ENCODE measurements at regions not wholly inside any gene's neighbourhood (a gene's known extent, or its start where the extent isn't known, plus 50 kb on each side); places are given as distances from the start of the nearest gene placed in this dataset.

DNA sequence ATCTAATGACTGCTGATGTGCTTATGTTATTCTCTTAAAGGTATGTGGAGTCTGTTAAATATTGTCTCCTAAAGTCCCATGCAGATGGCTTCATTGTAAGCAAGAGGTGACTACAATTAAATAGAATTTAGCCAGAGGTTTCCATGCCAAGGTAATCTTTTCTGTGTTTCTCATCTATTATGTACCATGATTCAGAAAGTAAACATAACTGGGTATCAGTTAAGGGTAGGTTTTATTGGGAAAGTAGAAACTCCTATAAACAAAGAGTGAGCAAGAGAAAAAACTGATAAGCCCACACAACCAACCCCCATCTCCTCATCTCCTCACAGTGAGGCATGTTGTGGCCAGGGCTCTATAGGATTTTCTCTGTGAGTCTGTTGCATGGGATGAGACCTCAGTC, 611.7 kb downstream of the SNAPC1 start:
- H3K4me1 ChIP-seq = no peaks in the 10 kb centered on the region
- no peak for ATAC-seq
- H3K4me3 ChIP-seq = no peak overlapping the region
- DNase-seq = no peak
- no peak for FAIRE-seq
- H3K9me3 ChIP-seq = no peaks in the 10 kb centered on the region
- peaks cover 0 to 3% (median 0%) of the 10 kb centered on the region in 4 donors for H3K27me3 ChIP-seq
- no peak overlapping the region for H3K27ac ChIP-seq
- intact Hi-C loops (cut with DNase I) = no loop called here
- TF ChIP-seq, protein P1, sequence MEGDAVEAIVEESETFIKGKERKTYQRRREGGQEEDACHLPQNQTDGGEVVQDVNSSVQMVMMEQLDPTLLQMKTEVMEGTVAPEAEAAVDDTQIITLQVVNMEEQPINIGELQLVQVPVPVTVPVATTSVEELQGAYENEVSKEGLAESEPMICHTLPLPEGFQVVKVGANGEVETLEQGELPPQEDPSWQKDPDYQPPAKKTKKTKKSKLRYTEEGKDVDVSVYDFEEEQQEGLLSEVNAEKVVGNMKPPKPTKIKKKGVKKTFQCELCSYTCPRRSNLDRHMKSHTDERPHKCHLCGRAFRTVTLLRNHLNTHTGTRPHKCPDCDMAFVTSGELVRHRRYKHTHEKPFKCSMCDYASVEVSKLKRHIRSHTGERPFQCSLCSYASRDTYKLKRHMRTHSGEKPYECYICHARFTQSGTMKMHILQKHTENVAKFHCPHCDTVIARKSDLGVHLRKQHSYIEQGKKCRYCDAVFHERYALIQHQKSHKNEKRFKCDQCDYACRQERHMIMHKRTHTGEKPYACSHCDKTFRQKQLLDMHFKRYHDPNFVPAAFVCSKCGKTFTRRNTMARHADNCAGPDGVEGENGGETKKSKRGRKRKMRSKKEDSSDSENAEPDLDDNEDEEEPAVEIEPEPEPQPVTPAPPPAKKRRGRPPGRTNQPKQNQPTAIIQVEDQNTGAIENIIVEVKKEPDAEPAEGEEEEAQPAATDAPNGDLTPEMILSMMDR (IDR thresholded peaks at IDR 0.05) = no peak
- H3K36me3 ChIP-seq = no peaks in the 10 kb centered on the region

DNA sequence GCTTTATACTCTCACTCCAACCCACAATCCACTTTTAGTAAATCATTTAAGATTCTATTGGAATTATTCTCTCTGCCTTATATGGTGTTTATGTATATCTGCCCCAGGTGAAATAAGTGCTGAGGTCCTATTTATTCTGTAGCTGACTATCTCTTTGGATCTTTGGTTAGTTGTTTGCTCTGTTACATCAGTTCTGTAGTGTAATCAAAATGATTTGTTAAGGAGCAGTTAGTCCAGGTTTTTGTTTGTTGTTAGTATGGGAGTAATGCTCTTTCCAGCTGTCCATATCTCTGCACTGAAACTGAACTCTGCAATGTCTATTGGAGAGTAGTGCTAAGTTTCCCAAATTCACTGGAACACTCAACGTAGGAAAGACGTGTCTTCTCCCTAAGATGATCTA, 615.8 kb downstream of the SNAPC1 start:
- H3K27ac ChIP-seq = no peak overlapping the region
- no peaks in the 10 kb centered on the region for H3K4me1 ChIP-seq
- WGBS, 2 donors = 47 to 60% methylated on average over 2 of the region's 2 CpGs
- FAIRE-seq (no peak), DNase-seq (no peak), ATAC-seq (no peak)
- no peaks in the 10 kb centered on the region for H3K9me3 ChIP-seq
- H3K27me3 ChIP-seq = peaks cover 0 to 3% (median 0%) of the 10 kb centered on the region in 4 donors
- TF ChIP-seq, protein P1 (IDR thresholded peaks at IDR 0.05) = no peak
- intact Hi-C loops (cut with DNase I) = no loop called here
- H3K4me3 ChIP-seq = no peak overlapping the region
- no peaks in the 10 kb centered on the region for H3K36me3 ChIP-seq

DNA sequence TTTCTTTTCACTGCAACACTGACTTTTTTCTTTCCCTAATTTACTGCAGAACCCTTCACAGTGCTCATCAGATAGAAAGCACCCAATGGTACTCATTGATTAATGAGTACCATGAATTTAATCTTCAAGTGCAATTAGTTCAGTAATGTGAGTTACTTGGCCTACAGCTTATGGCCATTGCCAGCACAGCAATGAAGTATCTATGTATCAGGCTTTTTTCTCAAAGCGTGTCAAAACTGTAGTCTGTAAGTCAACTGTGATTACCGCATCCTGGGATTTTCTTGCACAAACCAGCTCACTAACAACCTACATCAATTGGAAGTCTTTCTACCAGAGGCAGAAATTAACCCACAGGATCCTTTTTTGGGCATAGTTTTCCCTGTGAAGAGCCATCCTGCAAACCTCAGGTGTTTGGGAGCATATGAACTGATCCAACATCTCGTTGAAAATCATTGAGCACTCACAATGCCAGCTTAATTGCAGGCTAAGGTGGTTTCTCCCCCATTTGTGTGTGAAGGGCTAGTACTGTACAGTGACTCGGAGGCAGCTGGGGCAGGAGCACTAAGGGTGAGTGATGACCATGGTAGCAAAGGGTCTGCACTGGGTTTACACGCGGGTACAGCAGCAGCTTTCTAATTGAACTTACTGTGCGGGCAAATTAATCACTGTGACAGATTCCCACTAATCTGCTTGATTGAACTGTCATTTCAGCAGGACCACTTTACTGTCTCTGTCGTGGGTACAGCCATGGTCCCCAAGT, 619.3 kb downstream of the SNAPC1 start:
- no peaks in the 10 kb centered on the region for H3K27me3 ChIP-seq
- FAIRE-seq (no peak), ATAC-seq (no peak), DNase-seq (no peak)
- no peak overlapping the region for H3K4me3 ChIP-seq
- no peaks in the 10 kb centered on the region for H3K4me1 ChIP-seq
- no peak overlapping the region for H3K27ac ChIP-seq
- no peaks in the 10 kb centered on the region for H3K36me3 ChIP-seq
- TF ChIP-seq, protein P1 (IDR thresholded peaks at IDR 0.05) = no peak
- 55 to 65% methylated on average over 8 of the region's 8 CpGs for WGBS, 2 donors
- intact Hi-C loops (cut with DNase I) = no loop called here
- no peaks in the 10 kb centered on the region for H3K9me3 ChIP-seq

DNA sequence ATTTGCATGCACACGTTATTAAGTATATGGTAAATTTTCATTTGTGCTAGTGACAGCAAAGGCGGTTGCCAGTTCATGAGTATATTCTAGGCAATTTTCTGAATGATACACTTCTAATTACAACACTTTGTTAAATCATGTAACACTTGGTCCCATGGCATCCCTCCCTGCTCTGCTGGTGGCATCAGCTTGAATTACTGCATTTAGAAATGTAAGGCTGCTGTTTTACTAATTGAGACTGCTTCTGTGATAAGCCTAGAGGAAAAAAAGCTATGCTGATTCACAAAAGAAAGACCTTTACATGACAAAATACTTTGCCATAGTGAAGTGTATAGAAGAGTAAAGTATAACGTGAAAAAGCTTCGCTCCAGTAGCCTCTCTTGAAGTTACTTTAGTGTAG, 636.1 kb downstream of the KCNH5 start:
- intact Hi-C loops (cut with DNase I) = no loop called here
- FAIRE-seq (no peak), ATAC-seq (no peak), DNase-seq (no peak)
- no peak overlapping the region for H3K4me3 ChIP-seq
- TF ChIP-seq, protein P1 (IDR thresholded peaks at IDR 0.05) = no peak
- no peaks in the 10 kb centered on the region for H3K36me3 ChIP-seq
- H3K27ac ChIP-seq = no peak overlapping the region
- no peaks in the 10 kb centered on the region for H3K4me1 ChIP-seq
- WGBS, 2 donors = 63 to 77% methylated on average over 4 of the region's 4 CpGs
- no peaks in the 10 kb centered on the region for H3K9me3 ChIP-seq
- peaks cover 0 to 6% (median 0%) of the 10 kb centered on the region in 4 donors for H3K27me3 ChIP-seq

DNA sequence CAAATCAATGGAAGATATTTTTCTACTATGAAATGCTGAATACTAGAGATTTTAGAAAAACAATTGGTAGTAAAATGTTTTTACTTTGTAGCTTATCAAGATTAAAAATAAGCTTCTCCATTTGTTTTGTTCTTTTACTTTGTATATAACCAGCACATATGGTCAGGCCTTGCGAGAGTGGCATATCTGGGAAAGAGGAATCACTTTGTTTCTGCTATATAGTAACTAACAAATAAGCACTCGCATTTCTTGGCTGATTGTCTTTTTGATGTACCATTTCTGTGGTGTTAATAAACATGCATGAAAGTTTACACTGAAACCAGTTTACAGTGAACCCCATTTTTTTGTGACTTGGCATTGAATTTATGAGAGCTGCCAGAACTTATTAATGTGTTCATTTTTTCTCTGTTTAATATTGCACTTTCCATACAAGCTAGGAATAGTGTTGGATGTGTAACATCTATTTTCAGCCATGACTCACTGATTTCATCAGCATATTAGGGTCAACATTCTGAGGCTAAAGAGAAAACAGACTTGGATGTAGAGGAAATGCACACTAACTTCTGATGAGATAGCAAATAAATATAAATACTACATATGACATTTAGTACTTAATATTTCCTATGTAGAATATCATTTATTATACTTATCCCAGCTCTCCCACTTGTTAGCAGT, 635.5 kb downstream of the KCNH5 start:
- 68 to 72% methylated on average over 2 of the region's 2 CpGs for WGBS, 2 donors
- Histone ChIP-seq H3K27ac (no peak overlapping the region), H3K4me3 (no peak overlapping the region), H3K9me3 (no peaks in the 10 kb centered on the region), H3K36me3 (no peaks in the 10 kb centered on the region), H3K4me1 (no peaks in the 10 kb centered on the region), H3K27me3 (peaks cover 0 to 6% (median 0%) of the 10 kb centered on the region in 4 donors)
- FAIRE-seq = no peak
- TF ChIP-seq, protein P1 (IDR thresholded peaks at IDR 0.05) = no peak
- intact Hi-C loops (cut with DNase I) = no loop called here
- ATAC-seq = no peak
- DNase-seq = no peak
